Testis (tissue), 2 donors: ENCODE measurements at regions not wholly inside any gene's neighbourhood (a gene's known extent, or its start where the extent isn't known, plus 50 kb on each side); places are given as distances from the start of the nearest gene placed in this dataset.
"Not testable (repeated sequence)": the region's sequence is repeated elsewhere in the genome, so short reads cannot be mapped to it uniquely, and the experiment has no call there.

Experiments used
- DNase-seq: peaks from one replicate; pipeline ENCODE4 v3.0.0-alpha.2; 2019
- H3K27ac ChIP-seq, 2 donors: fragments of 200-600 bp; sonication (generic); one replicate each; pipeline ENCODE4 v1.5.1; 2019
- H3K27me3 ChIP-seq: fragments of 200-600 bp; sonication (generic); one replicate; pipeline ENCODE4 v1.5.1; 2019
- H3K36me3 ChIP-seq: fragments of 200-600 bp; sonication (generic); one replicate; pipeline ENCODE4 v1.5.1; 2017; ENCODE audit warnings: low read depth; ENCODE audit errors: missing control alignments
- H3K4me1 ChIP-seq: fragments of 200-600 bp; sonication (generic); one replicate; pipeline ENCODE4 v1.5.1; 2019
- H3K4me3 ChIP-seq, 2 donors: fragments of 200-600 bp; sonication (generic); one replicate each; pipeline ENCODE4 v1.5.1; 2017 to 2019
- H3K9me3 ChIP-seq: fragments of 200-600 bp; sonication (generic); one replicate; pipeline ENCODE4 v1.5.1; 2017
- POLR2A ChIP-seq: fragments of 450-650 bp; IDR thresholded peaks from one replicate; pipeline ENCODE4 v1.6.1; 2017; ENCODE audit warnings: antibody characterized with exemption, mild to moderate bottlenecking, moderate library complexity
- WGBS, 2 donors: methylation state at CpG; one replicate each; pipeline ENCODE4 v1.1.5; 2018; 5-methylcytosine and 5-hydroxymethylcytosine counted together
- intact Hi-C: fragments of 100-400 bp; cut with DNase I; formaldehyde crosslinking; loops from one replicate; pipeline ENCODE4 v1.15.1; 2023; ENCODE audit warnings: low total_unique reads
- TF ChIP-seq, protein P1 (sequence below), 3 experiments: fragments of 450-650 bp in 2 of 3; fragments of 200-600 bp in 1 of 3; sonication (generic) in 1 of 3; IDR thresholded peaks; one replicate each; pipeline ENCODE4 v1.5.1; 2016 to 2019; ENCODE audit warnings: antibody characterized with exemption in 3 of 3, mild to moderate bottlenecking in 2 of 3, moderate library complexity in 1 of 3

DNA sequence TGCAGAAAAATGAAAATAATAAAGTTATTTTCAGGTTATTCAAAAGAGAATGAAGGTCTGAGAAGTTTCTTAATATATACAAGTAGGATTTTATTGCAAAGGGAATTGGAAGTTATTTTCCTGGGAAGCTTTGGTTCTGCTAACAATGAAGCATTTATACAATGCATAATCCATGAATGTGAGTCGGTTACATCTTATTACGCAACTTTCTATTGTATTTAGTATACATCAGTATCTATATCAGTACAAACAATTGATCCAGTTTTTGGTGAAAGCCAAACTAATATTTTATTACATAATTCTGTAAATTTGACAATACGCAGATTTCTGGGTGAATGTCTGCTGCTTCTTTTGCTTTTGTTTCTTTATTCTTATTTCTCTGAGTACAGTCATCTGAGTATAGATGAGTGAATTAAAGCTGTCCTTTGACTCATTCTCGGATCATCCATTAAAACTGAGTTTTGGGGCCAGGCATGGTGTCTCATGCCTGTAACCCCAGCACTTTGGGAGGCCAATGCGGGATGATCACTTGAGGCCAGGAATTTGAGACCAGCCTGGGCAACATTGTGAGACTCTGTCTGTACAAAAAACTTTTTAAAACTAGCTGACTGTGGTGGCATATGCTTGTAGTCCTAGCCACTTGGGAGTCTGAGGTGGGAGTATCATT, 108.5 kb downstream of the SOCS6 start:
- Histone ChIP-seq H3K27me3 (no peaks in the 10 kb centered on the region), H3K4me1 (no peaks in the 10 kb centered on the region), H3K36me3 (no peaks in the 10 kb centered on the region), H3K4me3 (no peak overlapping the region), H3K27ac (no peak overlapping the region), H3K9me3 (no peaks in the 10 kb centered on the region)
- DNase-seq, result no peak
- TF ChIP-seq, protein P1, sequence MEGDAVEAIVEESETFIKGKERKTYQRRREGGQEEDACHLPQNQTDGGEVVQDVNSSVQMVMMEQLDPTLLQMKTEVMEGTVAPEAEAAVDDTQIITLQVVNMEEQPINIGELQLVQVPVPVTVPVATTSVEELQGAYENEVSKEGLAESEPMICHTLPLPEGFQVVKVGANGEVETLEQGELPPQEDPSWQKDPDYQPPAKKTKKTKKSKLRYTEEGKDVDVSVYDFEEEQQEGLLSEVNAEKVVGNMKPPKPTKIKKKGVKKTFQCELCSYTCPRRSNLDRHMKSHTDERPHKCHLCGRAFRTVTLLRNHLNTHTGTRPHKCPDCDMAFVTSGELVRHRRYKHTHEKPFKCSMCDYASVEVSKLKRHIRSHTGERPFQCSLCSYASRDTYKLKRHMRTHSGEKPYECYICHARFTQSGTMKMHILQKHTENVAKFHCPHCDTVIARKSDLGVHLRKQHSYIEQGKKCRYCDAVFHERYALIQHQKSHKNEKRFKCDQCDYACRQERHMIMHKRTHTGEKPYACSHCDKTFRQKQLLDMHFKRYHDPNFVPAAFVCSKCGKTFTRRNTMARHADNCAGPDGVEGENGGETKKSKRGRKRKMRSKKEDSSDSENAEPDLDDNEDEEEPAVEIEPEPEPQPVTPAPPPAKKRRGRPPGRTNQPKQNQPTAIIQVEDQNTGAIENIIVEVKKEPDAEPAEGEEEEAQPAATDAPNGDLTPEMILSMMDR (IDR thresholded peaks at IDR 0.05), result no peak
- TF ChIP-seq POLR2A, result no peak
- 82 to 85% methylated on average over 5 of the region's 5 CpGs for WGBS, 2 donors
- intact Hi-C loops, result no loop called here

DNA sequence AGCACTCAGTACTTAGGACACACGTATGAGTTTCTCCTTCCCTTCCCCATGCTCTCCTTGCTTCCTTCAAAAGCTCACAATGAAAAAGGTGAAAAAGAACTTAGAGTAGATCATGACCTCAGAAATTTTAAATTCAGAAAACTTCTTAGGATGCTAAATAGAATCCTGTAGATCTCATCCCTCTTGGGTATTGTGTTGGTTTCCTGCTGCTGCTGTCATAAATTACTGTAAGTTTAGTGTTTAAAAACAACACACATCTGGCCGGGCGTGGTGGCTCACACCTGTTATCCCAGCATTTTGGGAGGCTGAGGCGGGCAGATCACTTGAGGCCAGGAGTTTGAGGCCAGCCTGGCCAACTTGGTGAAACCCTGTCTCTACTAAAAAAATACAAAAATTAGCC, 106.9 kb downstream of the SOCS6 start:
- H3K27ac ChIP-seq, H3K36me3 ChIP-seq, intact Hi-C loops, DNase-seq, H3K4me1 ChIP-seq, H3K9me3 ChIP-seq, H3K4me3 ChIP-seq, H3K27me3 ChIP-seq: not testable (repeated sequence)
- WGBS, 2 donors, result 59 to 78% methylated on average over 4 of the region's 4 CpGs

DNA sequence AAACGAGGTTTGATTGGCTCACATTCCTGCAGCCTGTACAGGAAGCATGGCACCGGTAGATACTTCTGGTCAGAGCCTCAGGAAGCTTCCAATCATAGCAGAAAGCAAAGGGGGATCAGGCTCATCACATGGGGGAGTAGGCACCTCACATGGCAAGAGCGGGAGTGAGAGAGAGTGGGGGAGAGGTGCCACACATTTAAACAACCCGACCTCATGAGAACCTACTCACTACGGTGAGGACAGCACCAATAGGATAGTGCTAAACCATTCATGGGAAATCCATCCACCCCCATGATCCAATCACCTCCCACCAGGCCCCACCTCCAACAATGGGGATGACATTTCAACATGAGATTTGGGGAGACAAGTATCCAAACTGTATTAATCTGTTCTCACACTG, 105.8 kb downstream of the SOCS6 start:
- DNase-seq, result no peak
- no peak for TF ChIP-seq POLR2A
- no peaks in the 10 kb centered on the region for H3K36me3 ChIP-seq
- no peaks in the 10 kb centered on the region for H3K9me3 ChIP-seq
- H3K4me1 ChIP-seq, result no peaks in the 10 kb centered on the region
- H3K27ac ChIP-seq, result no peak overlapping the region
- 72 to 77% methylated on average over 5 of the region's 5 CpGs for WGBS, 2 donors
- intact Hi-C loops, result no loop called here
- no peaks in the 10 kb centered on the region for H3K27me3 ChIP-seq
- no peak overlapping the region for H3K4me3 ChIP-seq

DNA sequence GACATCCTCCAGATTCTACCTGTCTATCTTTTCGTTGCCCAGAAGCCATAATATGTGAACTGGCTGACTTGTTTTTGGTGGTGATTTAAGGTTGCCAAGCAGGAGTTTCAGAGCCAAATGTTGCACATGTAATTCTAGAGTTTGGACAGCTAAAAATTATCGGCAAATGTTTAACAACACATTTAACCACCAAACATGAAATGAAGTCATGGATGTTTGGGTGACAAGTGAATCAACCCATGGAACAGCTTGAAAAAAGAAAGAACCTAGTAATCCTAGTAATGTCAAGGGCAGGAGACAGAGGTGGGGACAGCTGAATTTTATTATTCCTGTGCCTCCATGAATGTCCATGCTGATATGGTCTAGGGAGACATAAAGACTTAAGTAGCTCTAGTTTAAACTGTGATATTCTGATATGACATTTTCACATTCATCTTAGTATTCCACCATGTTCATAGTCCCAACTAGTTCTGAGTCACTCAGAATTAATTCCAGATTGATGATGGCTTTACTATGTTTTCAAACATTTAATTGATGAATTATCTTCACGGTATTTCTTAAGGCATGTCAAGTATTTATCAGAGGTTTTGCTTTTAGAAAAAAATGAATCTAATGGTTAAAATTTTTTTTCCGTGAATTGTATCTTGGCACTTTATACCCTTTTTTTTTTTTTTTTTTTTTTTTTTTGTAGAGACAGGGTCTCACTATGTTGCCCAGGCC, 101.7 kb downstream of the SOCS6 start:
- intact Hi-C loops, result no loop called here
- H3K4me3 ChIP-seq, result no peak overlapping the region
- no peak for DNase-seq

DNA sequence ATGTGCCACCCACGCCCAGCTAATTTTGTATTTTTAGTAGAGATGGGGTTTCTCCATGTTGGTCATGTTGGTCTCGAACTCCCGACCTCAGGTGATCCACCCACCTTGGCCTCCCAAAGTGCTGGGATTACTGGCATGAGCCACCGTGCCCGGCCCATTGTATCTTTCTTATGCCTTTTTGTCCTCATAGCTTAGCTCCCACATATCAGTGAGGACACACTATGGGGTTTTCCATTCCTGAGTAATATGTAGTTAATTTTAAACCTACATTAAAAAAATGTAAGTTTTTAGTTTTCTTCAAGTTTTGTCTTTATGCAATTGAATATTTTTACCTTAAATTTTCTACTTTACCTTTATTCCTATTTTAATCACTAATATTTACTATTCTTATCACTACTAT, 100.2 kb downstream of the SOCS6 start:
- DNase-seq, H3K27me3 ChIP-seq, H3K4me1 ChIP-seq, H3K9me3 ChIP-seq, H3K27ac ChIP-seq, H3K4me3 ChIP-seq, H3K36me3 ChIP-seq, intact Hi-C loops: not testable (repeated sequence)
- 82 to 92% methylated on average over 5 of the region's 5 CpGs for WGBS, 2 donors

More for the DNA sequence above, 101.7 kb downstream of the SOCS6 start:
- WGBS, 2 donors, result 74 to 87% methylated on average over 4 of the region's 4 CpGs
- TF ChIP-seq, protein P1 (IDR thresholded peaks at IDR 0.05), result no peak
- TF ChIP-seq POLR2A, result no peak
- no peaks in the 10 kb centered on the region for H3K4me1 ChIP-seq
- no peaks in the 10 kb centered on the region for H3K9me3 ChIP-seq
- H3K36me3 ChIP-seq, result no peaks in the 10 kb centered on the region
- no peak overlapping the region for H3K27ac ChIP-seq
- H3K27me3 ChIP-seq, result no peaks in the 10 kb centered on the region

DNA sequence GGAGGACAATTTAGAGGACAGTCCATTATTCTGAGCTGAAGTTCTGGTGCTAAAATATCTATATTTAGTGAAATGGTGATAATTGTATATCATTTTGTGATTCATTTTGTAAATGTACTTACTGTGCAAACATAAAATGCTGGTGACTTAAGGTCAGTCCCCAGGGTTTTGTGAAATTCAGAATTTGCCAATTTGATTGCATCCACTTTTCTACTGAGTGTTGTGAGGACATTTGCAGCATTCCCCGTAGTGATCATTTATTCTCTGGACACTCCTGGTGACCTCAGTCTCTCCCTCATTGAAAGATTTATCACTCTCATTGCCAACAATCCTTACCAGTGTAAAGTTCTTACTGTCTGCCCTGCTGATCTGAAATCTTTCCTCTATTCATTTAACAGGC, 98.2 kb downstream of the SOCS6 start:
- Histone ChIP-seq H3K27me3 (no peaks in the 10 kb centered on the region), H3K9me3 (no peaks in the 10 kb centered on the region), H3K36me3 (no peaks in the 10 kb centered on the region), H3K4me1 (peaks cover 6% of the 10 kb centered on the region), H3K27ac (no peak overlapping the region), H3K4me3 (no peak overlapping the region)
- 38 to 44% methylated on average over 1 of the region's 1 CpG for WGBS, 2 donors
- intact Hi-C loops, result no loop called here
- DNase-seq, result no peak
- no peak for TF ChIP-seq POLR2A
- TF ChIP-seq, protein P1 (IDR thresholded peaks at IDR 0.05), result no peak
